GM12892 (cell line): ENCODE measurements at regions not wholly inside any gene's neighbourhood (a gene's known extent, or its start where the extent isn't known, plus 50 kb on each side); places are given as distances from the start of the nearest gene placed in this dataset.
"Not testable (repeated sequence)": the region's sequence is repeated elsewhere in the genome, so short reads cannot be mapped to it uniquely, and the experiment has no call there.

ENCODE experiments used
- DNase-seq: peaks from one replicate; pipeline ENCODE4 v3.0.0; 2011; ENCODE audit not compliant: insufficient read length
- FAIRE-seq: peaks from 2 replicates; lab custom pipeline; 2011; peaks lifted over from hg19 to GRCh38; lab: Jason Lieb, UNC
- POLR2A ChIP-seq: IDR thresholded peaks from 2 replicates; pipeline ENCODE4 v1.6.1; 2011; ENCODE audit warnings: low read depth, low read length, control low read depth
- POLR2AphosphoS5 ChIP-seq: IDR thresholded peaks from 2 replicates; pipeline ENCODE4 v1.6.1; 2011; ENCODE audit warnings: low read depth, low read length, control low read depth
- TAF1 ChIP-seq: IDR thresholded peaks from 2 replicates; pipeline ENCODE4 v1.6.1; 2011; ENCODE audit warnings: low read depth, mild to moderate bottlenecking, control low read depth, low read length, borderline replicate concordance

- TF ChIP-seq TAF1 (no peak), POLR2AphosphoS5 (no peak), POLR2A (no peak)
- DNase-seq (no peak), FAIRE-seq (no peak)
Measured at GRCh38 chr7:85289279-85289678, 102.4 kb upstream of the SEMA3D start.

- TF ChIP-seq TAF1: no peak
- TF ChIP-seq POLR2AphosphoS5: no peak
- no peak for TF ChIP-seq POLR2A
- FAIRE-seq (no peak), DNase-seq (no peak)
Measured at GRCh38 chr7:85287106-85287825, 100.4 kb upstream of the SEMA3D start.

- no peak for FAIRE-seq
- no peak for DNase-seq
- no peak for TF ChIP-seq POLR2AphosphoS5
- TF ChIP-seq TAF1: no peak
- no peak for TF ChIP-seq POLR2A
Measured at GRCh38 chr7:85286446-85286845, 99.6 kb upstream of the SEMA3D start.

- DNase-seq (no peak), FAIRE-seq (no peak)
Measured at GRCh38 chr7:85285527-85285926, 98.7 kb upstream of the SEMA3D start.

GRCh38 chr7:85275204-85275603 is 88.3 kb upstream of the SEMA3D start:
- FAIRE-seq: no peak
- DNase-seq: no peak
- TF ChIP-seq TAF1: no peak
- TF ChIP-seq POLR2AphosphoS5: no peak
- TF ChIP-seq POLR2A: no peak

More at GRCh38 chr7:85285527-85285926, 98.7 kb upstream of the SEMA3D start:
- TF ChIP-seq POLR2A (no peak), TAF1 (no peak), POLR2AphosphoS5 (no peak)

- TF ChIP-seq TAF1: no peak
- TF ChIP-seq POLR2A: no peak
- no peak for TF ChIP-seq POLR2AphosphoS5
- DNase-seq (no peak), FAIRE-seq (no peak)
Measured at GRCh38 chr7:85274454-85274853, 87.6 kb upstream of the SEMA3D start.

- TF ChIP-seq POLR2A (no peak), TAF1 (no peak), POLR2AphosphoS5 (no peak)
- FAIRE-seq (no peak), DNase-seq (no peak)
Measured at GRCh38 chr7:85262891-85263290, 76.0 kb upstream of the SEMA3D start.

- TF ChIP-seq TAF1: no peak
- TF ChIP-seq POLR2A: no peak
- no peak for TF ChIP-seq POLR2AphosphoS5
- FAIRE-seq (no peak), DNase-seq (no peak)
Measured at GRCh38 chr7:85261336-85261735, 74.5 kb upstream of the SEMA3D start.

GRCh38 chr7:85249787-85250186 is 62.9 kb upstream of the SEMA3D start:
- DNase-seq, FAIRE-seq: not testable (repeated sequence)

GRCh38 chr7:85239109-85239508 is 52.3 kb upstream of the SEMA3D start:
- DNase-seq: no peak
- TF ChIP-seq POLR2AphosphoS5 (no peak), TAF1 (no peak), POLR2A (no peak)
- FAIRE-seq: no peak

GRCh38 chr7:85237721-85238120 is 50.9 kb upstream of the SEMA3D start:
- DNase-seq (no peak), FAIRE-seq (no peak)
- TF ChIP-seq POLR2A: no peak
- no peak for TF ChIP-seq POLR2AphosphoS5
- no peak for TF ChIP-seq TAF1
